Right lobe of liver (tissue), 6 donors: ENCODE measurements at regions not wholly inside any gene's neighbourhood (a gene's known extent, or its start where the extent isn't known, plus 50 kb on each side); places are given as distances from the start of the nearest gene placed in this dataset.

ENCODE experiments used
- ATAC-seq, 4 donors: fragments of 200-7000 bp; cut with Tn5 transposase; one replicate each; pipeline ENCODE4 v1.9.1; 2020; ENCODE audit warnings: mild to moderate bottlenecking in 4 of 4, moderate library complexity in 4 of 4
- DNase-seq, 3 donors: peaks; one replicate each; pipeline ENCODE4 v3.0.0-alpha.2; 2020
- H3K27ac ChIP-seq, 3 donors: fragments of 200-600 bp; one replicate each; pipeline ENCODE4 v1.8.0; 2022
- H3K27me3 ChIP-seq, 2 donors: fragments of 200-600 bp; one replicate each; pipeline ENCODE4 v1.8.0; 2022
- H3K36me3 ChIP-seq, 4 donors: fragments of 200-600 bp; sonication (generic) in 1 of 4; one replicate each; pipeline versions ENCODE4 v1.5.1 to v1.8.0; 2017 to 2022; ENCODE audit warnings: control low read depth in 1 of 4
- H3K4me1 ChIP-seq, 4 donors: fragments of 200-600 bp; sonication (generic) in 1 of 4; one replicate each; pipeline versions ENCODE4 v1.5.1 to v1.8.0; 2017 to 2022; ENCODE audit warnings: control low read depth in 1 of 4
- H3K4me3 ChIP-seq, 3 donors: fragments of 200-600 bp; one replicate each; pipeline ENCODE4 v1.8.0; 2022
- H3K9me3 ChIP-seq, 4 donors: fragments of 200-600 bp; sonication (generic) in 1 of 4; one replicate each; pipeline versions ENCODE4 v1.5.1 to v1.8.0; 2017 to 2022; ENCODE audit warnings: control low read depth in 1 of 4
- POLR2A ChIP-seq: fragments of 450-650 bp; IDR thresholded peaks from one replicate; pipeline ENCODE4 v1.6.1; 2017; ENCODE audit warnings: antibody characterized with exemption, mild to moderate bottlenecking
- WGBS: methylation state at CpG from one replicate; pipeline ENCODE4 v1.1.6; 2018; ENCODE audit warnings: low coverage, low lambda C conversion rate; ENCODE audit not compliant: insufficient coverage; ENCODE audit errors: missing lambda C conversion rate; 5-methylcytosine and 5-hydroxymethylcytosine counted together
- intact Hi-C, 2 donors: fragments of 100-400 bp; cut with DNase I; formaldehyde crosslinking; loops; one replicate each; pipeline versions ENCODE4 v1.11.2 to v1.14.1; 2022
- TF ChIP-seq, protein P1 (sequence below), 4 donors: fragments of 200-600 bp in 3 of 4; fragments of 450-650 bp in 1 of 4; IDR thresholded peaks; one replicate each; pipeline versions ENCODE4 v1.5.1 to v1.8.0; 2016 to 2022; ENCODE audit warnings: antibody characterized with exemption in 4 of 4, mild to moderate bottlenecking in 2 of 4
- donor health status: DM: no; HTN: yes; CAD: no.
- donor health status: DM: no; HTN: no; CAD: no.
- donor health status: DM: no; HTN: no; CAD: no.
- donor health status: DM: no; HTN: yes; CAD: no.
- donor health status: DM: no; HTN: yes; CAD: no.

DNA sequence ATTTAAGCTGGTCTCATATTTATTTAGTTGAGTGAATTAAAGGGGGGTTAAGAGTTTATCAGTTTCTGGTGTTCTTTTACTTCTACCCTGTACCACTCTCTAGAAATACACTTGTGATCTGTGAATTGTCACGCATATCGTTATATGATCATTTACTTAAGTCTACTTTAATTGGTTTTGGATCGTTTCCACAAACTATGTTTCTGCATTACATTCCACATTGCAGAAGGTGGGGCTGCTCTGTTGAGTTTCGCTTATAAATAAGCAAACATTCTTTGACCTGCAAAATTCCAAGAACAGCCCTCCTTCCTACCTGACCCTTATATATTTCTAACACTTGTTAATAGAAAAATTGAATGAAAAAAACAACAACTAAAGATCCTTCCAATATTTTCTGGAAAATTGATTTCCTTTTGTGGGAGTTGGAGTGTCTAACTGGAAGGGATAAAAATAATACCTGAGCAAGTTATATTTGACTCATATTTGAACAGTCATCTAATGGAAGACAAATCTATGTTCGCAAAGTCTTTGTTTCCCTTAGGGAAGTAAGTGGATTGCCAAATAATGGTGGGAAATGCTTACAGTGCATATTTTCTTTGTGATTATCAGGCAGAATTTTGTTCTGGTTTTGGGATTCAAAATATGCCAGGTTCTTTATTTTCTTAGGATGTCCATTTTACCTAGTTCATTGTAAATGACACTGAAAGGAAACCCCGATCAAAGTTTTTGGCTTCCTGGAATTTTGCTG, 152.7 kb downstream of the RELL1 start:
- Histone ChIP-seq H3K9me3 (no peaks in the 10 kb centered on the region), H3K36me3 (no peaks in the 10 kb centered on the region), H3K4me3 (no peak overlapping the region), H3K27me3 (no peaks in the 10 kb centered on the region), H3K4me1 (peaks cover 0 to 6% (median 0%) of the 10 kb centered on the region in 4 donors), H3K27ac (no peak overlapping the region)
- DNase-seq (no peak), ATAC-seq (no peak)
- no peak for TF ChIP-seq POLR2A
- TF ChIP-seq, protein P1, sequence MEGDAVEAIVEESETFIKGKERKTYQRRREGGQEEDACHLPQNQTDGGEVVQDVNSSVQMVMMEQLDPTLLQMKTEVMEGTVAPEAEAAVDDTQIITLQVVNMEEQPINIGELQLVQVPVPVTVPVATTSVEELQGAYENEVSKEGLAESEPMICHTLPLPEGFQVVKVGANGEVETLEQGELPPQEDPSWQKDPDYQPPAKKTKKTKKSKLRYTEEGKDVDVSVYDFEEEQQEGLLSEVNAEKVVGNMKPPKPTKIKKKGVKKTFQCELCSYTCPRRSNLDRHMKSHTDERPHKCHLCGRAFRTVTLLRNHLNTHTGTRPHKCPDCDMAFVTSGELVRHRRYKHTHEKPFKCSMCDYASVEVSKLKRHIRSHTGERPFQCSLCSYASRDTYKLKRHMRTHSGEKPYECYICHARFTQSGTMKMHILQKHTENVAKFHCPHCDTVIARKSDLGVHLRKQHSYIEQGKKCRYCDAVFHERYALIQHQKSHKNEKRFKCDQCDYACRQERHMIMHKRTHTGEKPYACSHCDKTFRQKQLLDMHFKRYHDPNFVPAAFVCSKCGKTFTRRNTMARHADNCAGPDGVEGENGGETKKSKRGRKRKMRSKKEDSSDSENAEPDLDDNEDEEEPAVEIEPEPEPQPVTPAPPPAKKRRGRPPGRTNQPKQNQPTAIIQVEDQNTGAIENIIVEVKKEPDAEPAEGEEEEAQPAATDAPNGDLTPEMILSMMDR (IDR thresholded peaks at IDR 0.05): no peak
- intact Hi-C loops: no loop called here
- WGBS: 75% methylated on average over 6 of the region's 6 CpGs

- no peaks in the 10 kb centered on the region for H3K27me3 ChIP-seq
- intact Hi-C loops: no loop called here
- 86% methylated on average over 2 of the region's 2 CpGs for WGBS
- DNase-seq (no peak), ATAC-seq (no peak)
- H3K27ac ChIP-seq: no peak overlapping the region
- H3K9me3 ChIP-seq: no peaks in the 10 kb centered on the region
- no peak overlapping the region for H3K4me3 ChIP-seq
- H3K36me3 ChIP-seq: no peaks in the 10 kb centered on the region
- H3K4me1 ChIP-seq: peaks cover 0 to 14% (median 4%) of the 10 kb centered on the region in 4 donors
- TF ChIP-seq POLR2A: no peak
- TF ChIP-seq, protein P1 (IDR thresholded peaks at IDR 0.05): no peak
Observed at GRCh38 chr4:37531151-37531550, 155.0 kb downstream of the RELL1 start.

DNA sequence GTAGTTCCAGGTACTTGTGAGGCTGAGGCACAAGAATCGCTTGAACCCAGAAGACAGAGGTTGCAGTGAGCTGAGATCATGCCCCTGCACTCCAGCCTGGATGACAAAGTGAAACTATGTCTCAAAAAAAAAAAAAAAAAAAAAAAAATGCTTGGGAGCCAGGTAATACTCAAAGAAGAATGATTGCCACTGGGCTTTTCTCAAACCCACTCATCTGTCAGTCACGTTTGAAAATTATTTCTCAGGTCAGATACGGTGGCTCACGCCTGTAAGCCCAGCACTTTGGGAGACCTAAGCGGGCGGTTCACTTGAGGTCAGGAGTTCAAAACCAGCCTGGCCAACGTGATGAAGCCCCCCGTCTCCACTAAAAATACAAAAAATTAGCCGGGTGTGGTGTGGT, 155.7 kb downstream of the RELL1 start:
- no peaks in the 10 kb centered on the region for H3K9me3 ChIP-seq
- TF ChIP-seq, protein P1 (IDR thresholded peaks at IDR 0.05): no peak
- ATAC-seq: no peak
- whole genome bisulfite sequencing: 92% methylated on average over 9 of the region's 9 CpGs
- DNase-seq: no peak
- H3K27ac ChIP-seq: no peak overlapping the region
- intact Hi-C loops: no loop called here
- H3K4me1 ChIP-seq: peaks cover 0 to 14% (median 4%) of the 10 kb centered on the region in 4 donors
- no peak overlapping the region for H3K4me3 ChIP-seq
- no peaks in the 10 kb centered on the region for H3K36me3 ChIP-seq
- no peaks in the 10 kb centered on the region for H3K27me3 ChIP-seq

GRCh38 chr4:37528166-37528885, 157.8 kb downstream of the RELL1 start:
- Histone ChIP-seq H3K36me3 (no peaks in the 10 kb centered on the region), H3K9me3 (no peaks in the 10 kb centered on the region), H3K4me3 (no peak overlapping the region), H3K27me3 (no peaks in the 10 kb centered on the region), H3K4me1 (peaks cover 0 to 14% (median 4%) of the 10 kb centered on the region in 4 donors), H3K27ac (peak overlapping the region in 2 of 3 donors; percentile 26 to 48)
- TF ChIP-seq, protein P1 (IDR thresholded peaks at IDR 0.05): peak in 2 of 4 donors; percentile 33 to 43
- no peak for TF ChIP-seq POLR2A
- intact Hi-C loops: no loop called here
- peak; percentile 98 to 99 (median 99) for ATAC-seq
- WGBS: 23% methylated on average over 6 of the region's 6 CpGs
- peak; percentile 43 to 70 (median 62) for DNase-seq
